Cardiac fibroblast (primary cell): ENCODE measurements at regions not wholly inside any gene's neighbourhood (a gene's known extent, or its start where the extent isn't known, plus 50 kb on each side); places are given as distances from the start of the nearest gene placed in this dataset.

Experiments
- DNase-seq, 2 donors: peaks; one replicate each; pipeline versions ENCODE4 v3.0.0 to v3.0.0-alpha.2; 2010; ENCODE audit warnings: low read depth in 2 of 2
- H3K4me3 ChIP-seq, 2 donors: replicated peaks in 1 of 2; 1 replicate in 1 of 2; 2 replicates in 1 of 2; pipeline ENCODE4 v1.5.1; 2011; ENCODE audit warnings: low read depth in 2 of 2, low read length in 2 of 2, mild to moderate bottlenecking in 2 of 2, moderate library complexity in 1 of 2
- TF ChIP-seq, protein P1 (sequence below): IDR thresholded peaks from one replicate; pipeline ENCODE4 v1.5.1; 2011; ENCODE audit warnings: low read depth, mild to moderate bottlenecking, low read length, inconsistent platforms

DNA sequence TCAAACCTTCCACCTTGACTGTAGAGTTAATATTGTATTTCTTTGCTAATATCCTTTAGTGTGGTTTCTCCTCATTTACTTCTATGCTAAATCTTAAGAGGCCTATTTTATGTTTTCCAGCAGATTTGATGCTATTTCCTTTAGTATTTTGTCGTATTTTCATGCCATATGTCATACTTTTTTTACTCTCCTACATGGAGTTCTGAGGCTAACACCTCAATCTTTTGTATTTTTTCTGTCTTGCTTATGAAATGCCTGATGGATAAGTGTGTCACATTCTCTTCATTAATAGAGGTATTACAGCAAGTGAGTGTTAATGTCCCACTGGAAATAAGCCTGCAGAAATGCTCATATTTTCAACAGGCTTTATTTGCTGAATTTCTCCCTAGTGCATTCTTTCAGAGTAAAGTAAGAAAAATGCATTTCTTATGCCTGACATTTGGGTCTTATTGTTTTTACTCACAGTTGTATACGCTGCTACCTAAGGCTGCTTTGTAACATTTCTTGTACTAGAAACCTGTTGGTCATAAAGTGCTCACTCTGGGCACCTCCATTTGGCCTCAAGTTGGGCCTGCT is 63.2 kb downstream of the DIPK2A start:
- TF ChIP-seq, protein P1, sequence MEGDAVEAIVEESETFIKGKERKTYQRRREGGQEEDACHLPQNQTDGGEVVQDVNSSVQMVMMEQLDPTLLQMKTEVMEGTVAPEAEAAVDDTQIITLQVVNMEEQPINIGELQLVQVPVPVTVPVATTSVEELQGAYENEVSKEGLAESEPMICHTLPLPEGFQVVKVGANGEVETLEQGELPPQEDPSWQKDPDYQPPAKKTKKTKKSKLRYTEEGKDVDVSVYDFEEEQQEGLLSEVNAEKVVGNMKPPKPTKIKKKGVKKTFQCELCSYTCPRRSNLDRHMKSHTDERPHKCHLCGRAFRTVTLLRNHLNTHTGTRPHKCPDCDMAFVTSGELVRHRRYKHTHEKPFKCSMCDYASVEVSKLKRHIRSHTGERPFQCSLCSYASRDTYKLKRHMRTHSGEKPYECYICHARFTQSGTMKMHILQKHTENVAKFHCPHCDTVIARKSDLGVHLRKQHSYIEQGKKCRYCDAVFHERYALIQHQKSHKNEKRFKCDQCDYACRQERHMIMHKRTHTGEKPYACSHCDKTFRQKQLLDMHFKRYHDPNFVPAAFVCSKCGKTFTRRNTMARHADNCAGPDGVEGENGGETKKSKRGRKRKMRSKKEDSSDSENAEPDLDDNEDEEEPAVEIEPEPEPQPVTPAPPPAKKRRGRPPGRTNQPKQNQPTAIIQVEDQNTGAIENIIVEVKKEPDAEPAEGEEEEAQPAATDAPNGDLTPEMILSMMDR, result no peak
- no peak for DNase-seq
- no peak overlapping the region for H3K4me3 ChIP-seq

DNA sequence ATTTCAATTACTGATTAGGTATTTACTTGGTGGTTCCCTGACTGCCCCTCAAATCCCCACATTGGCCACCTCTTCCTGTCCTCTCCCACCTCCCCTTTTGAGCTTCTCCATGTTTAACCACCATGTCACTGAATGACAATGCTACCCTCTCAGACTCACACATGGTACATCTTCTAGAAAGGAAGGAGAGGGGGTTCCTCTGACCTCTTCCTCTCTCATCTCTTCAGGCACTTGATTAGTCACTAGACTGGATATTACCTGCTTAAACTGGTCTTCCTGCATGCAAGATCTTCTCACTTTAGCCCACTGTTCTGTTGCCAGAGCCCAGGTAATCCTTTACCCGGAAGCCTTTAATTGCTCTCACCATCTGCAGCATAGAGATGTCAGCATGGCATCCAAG is 64.9 kb downstream of the DIPK2A start:
- TF ChIP-seq, protein P1, result no peak
- DNase-seq, result no peak
- no peak overlapping the region for H3K4me3 ChIP-seq

DNA sequence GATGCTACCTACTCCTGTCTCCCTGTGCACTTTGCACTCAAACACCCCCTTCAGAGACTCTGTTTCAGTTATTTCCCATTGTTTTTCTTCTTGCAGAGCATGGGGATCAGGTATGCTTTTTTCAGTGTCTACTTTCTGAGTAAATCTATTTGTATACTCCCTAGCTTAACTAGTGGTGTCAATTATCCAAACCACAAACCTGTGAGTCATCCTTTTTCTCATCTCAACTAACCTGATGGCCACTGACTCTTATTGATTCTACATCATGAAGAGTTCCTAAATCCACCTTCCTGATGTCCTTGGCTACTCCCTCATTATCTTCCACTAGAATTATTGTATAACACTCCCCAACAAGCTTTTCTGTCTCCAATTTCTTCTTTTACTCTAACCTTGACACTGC is 68.0 kb downstream of the DIPK2A start:
- DNase-seq, result no peak
- TF ChIP-seq, protein P1, result no peak
- H3K4me3 ChIP-seq, result no peak overlapping the region

DNA sequence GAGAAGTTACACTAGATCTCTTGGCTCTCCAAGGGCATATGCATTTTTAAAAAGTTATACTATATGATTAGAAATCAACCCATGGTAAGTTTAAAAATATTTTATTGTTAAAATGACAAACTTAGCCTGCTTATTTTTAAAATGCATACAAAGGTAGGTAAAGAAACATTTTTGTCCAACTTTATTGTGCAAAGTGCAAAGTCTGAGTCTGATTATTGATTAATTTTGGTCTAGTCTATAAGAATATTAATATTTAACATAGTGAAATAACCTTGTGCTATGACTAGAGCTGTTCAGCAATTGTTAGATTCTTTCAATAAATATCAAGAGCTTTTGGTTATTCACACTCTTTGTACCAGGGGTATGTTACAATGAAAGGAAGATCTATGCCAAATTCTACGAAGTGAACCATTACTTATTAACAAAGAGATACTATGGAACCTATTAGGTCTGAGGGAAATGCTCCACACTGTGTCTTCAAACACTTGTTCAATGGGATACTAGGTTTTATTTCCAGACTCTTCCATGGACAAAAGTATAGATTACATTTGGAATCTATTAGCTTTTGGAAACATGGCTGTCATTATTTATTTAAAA is 70.4 kb downstream of the DIPK2A start:
- DNase-seq, result no peak
- no peak overlapping the region for H3K4me3 ChIP-seq
- TF ChIP-seq, protein P1, result no peak

DNA sequence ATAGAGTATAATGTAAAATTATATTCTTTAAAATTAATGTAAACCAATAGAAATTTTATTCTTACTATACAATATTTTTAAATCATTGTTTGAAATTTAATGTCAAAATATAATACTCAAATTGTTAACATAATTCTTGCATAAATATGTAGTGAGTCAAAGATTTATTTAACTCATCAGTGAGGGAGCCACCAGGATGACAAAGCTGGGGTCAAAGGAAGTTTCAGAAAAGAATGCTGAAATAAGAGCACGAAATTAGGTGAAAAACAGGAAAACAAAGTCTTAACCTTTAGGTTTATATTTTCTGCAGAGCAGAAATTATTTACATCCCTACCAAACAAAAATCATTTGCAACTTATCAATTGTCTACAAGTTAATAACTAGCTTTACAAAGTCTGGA is 74.1 kb downstream of the DIPK2A start:
- TF ChIP-seq, protein P1, result no peak
- no peak overlapping the region for H3K4me3 ChIP-seq
- DNase-seq, result peak in 1 of 2 donors; percentile 54

DNA sequence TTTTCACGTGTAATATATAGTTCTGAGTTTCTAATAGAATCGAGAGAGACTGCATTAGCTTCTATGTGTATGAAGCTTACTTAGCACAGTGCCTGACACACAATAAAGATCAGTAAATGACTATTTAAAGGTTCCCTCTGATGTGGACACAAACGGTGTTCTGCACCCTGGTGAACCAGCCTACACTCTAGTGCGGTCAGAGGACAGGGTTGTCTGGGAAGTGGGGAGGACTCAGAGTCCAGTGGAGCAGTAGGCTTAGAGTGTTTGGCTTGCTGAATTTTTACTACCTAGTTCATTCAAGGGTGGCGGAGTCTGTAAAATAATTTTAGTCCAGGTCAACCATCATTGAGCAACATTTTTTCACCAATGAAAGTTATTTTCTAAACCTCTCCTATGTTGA is 77.8 kb downstream of the DIPK2A start:
- H3K4me3 ChIP-seq, result no peak overlapping the region

More for the DNA sequence above, 77.8 kb downstream of the DIPK2A start:
- no peak for DNase-seq
- TF ChIP-seq, protein P1, result no peak
